Nephron progenitor cell (in vitro differentiated cells): ENCODE measurements at regions not wholly inside any gene's neighbourhood (a gene's known extent, or its start where the extent isn't known, plus 50 kb on each side); places are given as distances from the start of the nearest gene placed in this dataset.

Source experiments
- DNase-seq: peaks from one replicate; pipeline ENCODE4 v3.0.0; 2021
- H3K27ac Mint-ChIP-seq: 2 replicates; pipeline ENCODE4 v1.8.0; 2021; ENCODE audit warnings: mild to moderate bottlenecking, moderate library complexity, mixed read lengths
- H3K27me3 Mint-ChIP-seq: 2 replicates; pipeline ENCODE4 v1.8.0; 2021; ENCODE audit warnings: mild to moderate bottlenecking, low read depth, mixed read lengths; ENCODE audit not compliant: poor library complexity
- H3K36me3 Mint-ChIP-seq: 2 replicates; pipeline ENCODE4 v1.8.0; 2021; ENCODE audit warnings: low read depth, mixed read lengths
- H3K4me1 Mint-ChIP-seq: 2 replicates; pipeline ENCODE4 v1.8.0; 2021; ENCODE audit warnings: mixed read lengths
- H3K4me3 Mint-ChIP-seq: 2 replicates; pipeline ENCODE4 v1.8.0; 2021; ENCODE audit warnings: mild to moderate bottlenecking, moderate library complexity, mixed read lengths
- H3K9me3 Mint-ChIP-seq: 2 replicates; pipeline ENCODE4 v1.8.0; 2021; ENCODE audit warnings: mild to moderate bottlenecking, moderate library complexity, mixed read lengths
- TF ChIP-seq, protein P1 (sequence below): fragments of 200-600 bp; sonication (generic); IDR thresholded peaks from 2 replicates; pipeline ENCODE4 v1.5.0; 2021; ENCODE audit warnings: antibody characterized with exemption

DNA sequence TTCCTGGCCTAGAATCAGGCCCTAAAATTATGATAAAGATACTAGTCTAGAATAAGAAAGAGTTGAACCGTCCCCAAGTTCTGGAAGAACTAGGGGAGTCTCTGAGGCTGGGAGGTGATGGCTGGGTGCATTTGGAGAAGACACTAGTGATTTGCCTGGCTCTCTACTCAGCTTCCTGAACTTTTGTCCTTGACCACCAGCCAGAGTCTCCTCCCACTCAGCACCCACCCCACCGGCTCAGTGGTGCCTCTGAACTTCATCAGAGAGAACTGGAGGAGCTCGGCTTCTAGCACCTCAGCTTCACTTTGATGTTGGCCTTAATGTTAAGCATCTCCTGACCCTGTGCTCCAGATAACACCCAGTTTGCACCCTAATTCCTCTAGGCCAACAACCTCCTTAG lies 73.0 kb downstream of the PERP start:
- Mint-ChIP-seq H3K9me3 (no peaks in the 10 kb centered on the region), H3K4me1 (no peaks in the 10 kb centered on the region), H3K4me3 (no peak overlapping the region), H3K36me3 (no peaks in the 10 kb centered on the region), H3K27me3 (peaks cover 4% of the 10 kb centered on the region), H3K27ac (no peak overlapping the region)
- TF ChIP-seq, protein P1, sequence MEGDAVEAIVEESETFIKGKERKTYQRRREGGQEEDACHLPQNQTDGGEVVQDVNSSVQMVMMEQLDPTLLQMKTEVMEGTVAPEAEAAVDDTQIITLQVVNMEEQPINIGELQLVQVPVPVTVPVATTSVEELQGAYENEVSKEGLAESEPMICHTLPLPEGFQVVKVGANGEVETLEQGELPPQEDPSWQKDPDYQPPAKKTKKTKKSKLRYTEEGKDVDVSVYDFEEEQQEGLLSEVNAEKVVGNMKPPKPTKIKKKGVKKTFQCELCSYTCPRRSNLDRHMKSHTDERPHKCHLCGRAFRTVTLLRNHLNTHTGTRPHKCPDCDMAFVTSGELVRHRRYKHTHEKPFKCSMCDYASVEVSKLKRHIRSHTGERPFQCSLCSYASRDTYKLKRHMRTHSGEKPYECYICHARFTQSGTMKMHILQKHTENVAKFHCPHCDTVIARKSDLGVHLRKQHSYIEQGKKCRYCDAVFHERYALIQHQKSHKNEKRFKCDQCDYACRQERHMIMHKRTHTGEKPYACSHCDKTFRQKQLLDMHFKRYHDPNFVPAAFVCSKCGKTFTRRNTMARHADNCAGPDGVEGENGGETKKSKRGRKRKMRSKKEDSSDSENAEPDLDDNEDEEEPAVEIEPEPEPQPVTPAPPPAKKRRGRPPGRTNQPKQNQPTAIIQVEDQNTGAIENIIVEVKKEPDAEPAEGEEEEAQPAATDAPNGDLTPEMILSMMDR = no peak
- no peak for DNase-seq

DNA sequence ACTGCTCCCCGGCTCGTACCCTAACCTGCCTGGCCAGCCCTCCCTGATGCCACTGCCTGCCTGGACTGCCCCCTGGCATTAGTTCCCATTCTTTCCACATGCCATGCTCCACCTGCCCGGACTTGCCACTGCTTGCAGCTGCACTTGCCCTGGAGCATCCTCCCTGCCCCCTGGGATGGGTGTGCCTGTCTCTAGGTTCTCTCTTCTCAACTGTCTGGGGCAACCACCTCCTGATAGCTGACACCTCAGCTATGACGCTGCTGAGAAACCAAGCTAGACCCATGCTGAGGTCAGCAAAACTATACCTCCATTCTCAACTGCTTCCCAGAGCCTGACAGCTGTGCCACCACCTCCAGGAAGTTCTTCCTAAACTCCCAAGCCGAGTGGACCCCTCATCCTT lies 72.1 kb downstream of the PERP start:
- Mint-ChIP-seq H3K27ac (no peak overlapping the region), H3K36me3 (no peaks in the 10 kb centered on the region), H3K4me3 (no peak overlapping the region), H3K27me3 (peaks cover 4% of the 10 kb centered on the region), H3K9me3 (no peaks in the 10 kb centered on the region), H3K4me1 (no peaks in the 10 kb centered on the region)
- DNase-seq = no peak
- TF ChIP-seq, protein P1 = no peak

DNA sequence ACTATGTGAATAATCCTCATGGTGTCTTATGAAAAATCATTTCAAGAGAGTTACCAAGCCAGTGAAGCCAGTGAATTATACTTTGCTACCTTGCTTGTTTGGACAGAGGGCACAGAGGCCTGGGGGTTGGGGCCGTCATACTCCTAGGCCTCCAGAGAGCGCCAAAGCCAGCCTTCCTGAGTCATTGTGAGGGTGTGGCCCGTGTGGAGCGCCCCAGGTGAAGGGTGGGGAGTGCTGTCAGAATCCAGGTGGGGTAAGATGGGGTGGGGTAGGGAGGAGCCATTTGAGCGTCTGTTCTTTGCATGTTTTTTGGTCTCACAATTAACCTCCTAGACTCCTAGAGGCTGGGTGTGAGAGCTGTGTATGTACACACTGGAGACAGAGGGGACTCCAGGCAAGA lies 71.1 kb downstream of the PERP start:
- no peaks in the 10 kb centered on the region for H3K9me3 Mint-ChIP-seq
- TF ChIP-seq, protein P1 = no peak
- no peak for DNase-seq
- H3K4me1 Mint-ChIP-seq = no peaks in the 10 kb centered on the region
- H3K27ac Mint-ChIP-seq = no peak overlapping the region
- peaks cover 4% of the 10 kb centered on the region for H3K27me3 Mint-ChIP-seq
- H3K4me3 Mint-ChIP-seq = no peak overlapping the region
- H3K36me3 Mint-ChIP-seq = no peaks in the 10 kb centered on the region

DNA sequence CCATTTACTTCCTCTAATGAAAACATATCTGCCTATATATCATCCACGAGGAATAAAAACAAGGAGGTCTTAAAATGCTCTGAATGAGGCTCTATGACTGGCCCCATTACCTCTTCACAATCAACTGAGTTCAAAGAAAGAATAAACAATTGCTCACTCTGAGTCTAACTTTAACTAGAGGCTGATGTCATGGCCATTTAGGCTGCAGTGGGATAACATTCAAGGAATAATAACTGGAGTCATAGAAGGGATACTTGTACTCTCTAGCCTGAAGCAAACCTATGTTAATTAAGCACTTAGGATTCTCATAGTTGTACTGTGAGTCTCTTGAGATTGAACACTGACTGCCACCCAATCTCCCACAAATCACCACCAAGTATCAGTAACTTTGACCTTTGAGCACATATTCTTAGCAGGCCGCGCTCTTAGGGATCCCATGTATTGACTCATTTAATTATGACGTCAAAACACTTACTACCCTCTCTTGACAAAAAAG lies 70.2 kb downstream of the PERP start:
- Mint-ChIP-seq H3K27me3 (peaks cover 4% of the 10 kb centered on the region), H3K4me3 (no peak overlapping the region), H3K27ac (no peak overlapping the region), H3K36me3 (no peaks in the 10 kb centered on the region), H3K4me1 (no peaks in the 10 kb centered on the region), H3K9me3 (no peaks in the 10 kb centered on the region)
- TF ChIP-seq, protein P1 = no peak
- no peak for DNase-seq

DNA sequence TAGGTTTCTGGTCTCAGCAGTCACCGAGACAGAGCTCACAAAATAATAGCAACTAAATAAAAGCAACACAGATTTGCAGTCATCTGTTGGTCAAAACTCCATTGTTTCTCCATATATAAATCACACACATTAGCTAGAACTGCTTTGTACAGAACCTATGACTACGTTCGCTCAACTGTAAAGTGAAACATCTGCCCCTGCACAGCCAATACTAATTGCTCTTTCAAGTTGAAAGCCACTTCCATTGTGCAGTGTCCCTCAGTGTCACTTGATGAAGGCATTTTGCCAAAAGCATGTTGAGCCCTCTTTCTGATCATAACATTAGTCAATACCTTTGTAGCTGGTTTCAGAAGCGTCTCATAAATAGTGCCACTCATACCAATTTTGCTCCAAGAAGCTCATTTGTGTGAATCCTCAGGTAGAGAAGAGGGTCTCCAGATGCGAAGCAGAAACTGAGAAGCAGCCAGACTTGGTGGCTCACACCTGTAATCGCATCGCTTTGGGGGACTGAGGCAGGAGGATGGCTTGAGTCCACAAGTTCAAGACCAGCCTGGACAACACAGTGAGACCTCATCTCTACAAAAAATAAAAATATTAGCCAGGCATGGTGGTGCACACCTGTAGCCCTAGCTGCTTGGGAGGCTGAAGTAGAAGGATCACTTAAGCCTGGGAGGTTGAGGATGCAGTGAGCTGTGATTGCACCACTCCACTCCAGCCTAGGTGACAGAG lies 68.9 kb downstream of the PERP start:
- no peaks in the 10 kb centered on the region for H3K4me1 Mint-ChIP-seq
- H3K27ac Mint-ChIP-seq = no peak overlapping the region
- TF ChIP-seq, protein P1 = no peak
- no peak for DNase-seq
- peaks cover 5% of the 10 kb centered on the region for H3K27me3 Mint-ChIP-seq
- H3K9me3 Mint-ChIP-seq = peaks cover 4% of the 10 kb centered on the region
- H3K4me3 Mint-ChIP-seq = no peak overlapping the region
- H3K36me3 Mint-ChIP-seq = no peaks in the 10 kb centered on the region
